H4 (cell line): ENCODE measurements at regions not wholly inside any gene's neighbourhood (a gene's known extent, or its start where the extent isn't known, plus 50 kb on each side); places are given as distances from the start of the nearest gene placed in this dataset.

ENCODE experiments used
- DNase-seq: peaks from one replicate; pipeline ENCODE4 v3.0.0-alpha.2; 2015; ENCODE audit warnings: low spot score

DNA sequence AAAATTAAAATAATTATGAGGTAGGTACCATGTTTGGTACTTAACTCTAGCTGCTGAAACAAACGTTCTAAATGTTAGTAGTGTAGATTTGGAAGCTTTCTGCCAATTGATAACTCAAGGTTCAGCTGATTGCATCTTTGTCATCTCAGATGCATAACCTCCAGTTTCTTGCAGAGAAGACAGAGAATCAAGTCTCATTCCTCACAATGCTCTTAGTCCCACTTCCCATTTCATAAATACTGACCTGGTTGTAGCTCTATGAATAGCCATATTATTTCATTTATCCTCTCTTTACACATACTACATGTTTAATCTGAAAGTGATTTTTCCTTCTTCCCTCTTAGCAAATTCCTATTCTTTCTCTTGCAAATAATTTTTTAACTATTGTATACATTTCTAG is 178.5 kb upstream of the SETBP1 start:
- no peak for DNase-seq

DNA sequence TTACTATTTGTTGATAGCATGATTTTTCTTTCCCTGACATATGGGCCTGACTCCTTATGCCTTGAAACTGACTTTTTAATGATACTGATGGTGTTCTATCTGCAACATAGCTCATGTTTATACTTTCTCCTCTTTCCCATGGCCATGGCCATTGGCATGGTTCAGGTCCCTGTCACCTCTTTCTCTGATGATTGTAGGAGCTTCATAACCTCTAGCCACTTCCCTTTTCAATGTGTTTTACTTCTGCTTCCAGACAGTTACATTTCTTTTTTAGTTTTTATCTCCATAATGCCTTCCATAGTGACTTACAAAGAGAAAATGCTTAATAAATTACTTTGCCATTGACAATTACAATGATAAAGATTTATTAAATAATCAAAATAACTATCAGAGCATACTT is 177.9 kb upstream of the SETBP1 start:
- DNase-seq: no peak

DNA sequence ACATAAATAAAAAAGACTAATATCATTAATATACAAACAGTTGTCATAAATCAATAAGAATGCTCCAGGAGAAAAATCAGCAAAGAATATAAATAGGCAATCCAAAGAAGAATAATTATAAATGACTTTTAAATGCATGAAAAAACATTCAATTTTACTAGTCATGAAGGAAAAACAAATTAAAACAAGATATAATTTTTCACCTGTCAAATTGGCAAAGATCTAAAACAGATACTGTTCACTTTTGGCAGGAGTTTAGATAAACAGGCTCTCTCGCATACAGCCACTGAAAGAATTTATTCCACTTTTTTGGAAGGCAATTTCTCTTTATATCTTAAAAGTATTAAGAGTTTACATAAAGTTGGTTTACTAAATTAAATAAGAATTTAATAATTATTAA is 176.8 kb upstream of the SETBP1 start:
- DNase-seq: no peak

DNA sequence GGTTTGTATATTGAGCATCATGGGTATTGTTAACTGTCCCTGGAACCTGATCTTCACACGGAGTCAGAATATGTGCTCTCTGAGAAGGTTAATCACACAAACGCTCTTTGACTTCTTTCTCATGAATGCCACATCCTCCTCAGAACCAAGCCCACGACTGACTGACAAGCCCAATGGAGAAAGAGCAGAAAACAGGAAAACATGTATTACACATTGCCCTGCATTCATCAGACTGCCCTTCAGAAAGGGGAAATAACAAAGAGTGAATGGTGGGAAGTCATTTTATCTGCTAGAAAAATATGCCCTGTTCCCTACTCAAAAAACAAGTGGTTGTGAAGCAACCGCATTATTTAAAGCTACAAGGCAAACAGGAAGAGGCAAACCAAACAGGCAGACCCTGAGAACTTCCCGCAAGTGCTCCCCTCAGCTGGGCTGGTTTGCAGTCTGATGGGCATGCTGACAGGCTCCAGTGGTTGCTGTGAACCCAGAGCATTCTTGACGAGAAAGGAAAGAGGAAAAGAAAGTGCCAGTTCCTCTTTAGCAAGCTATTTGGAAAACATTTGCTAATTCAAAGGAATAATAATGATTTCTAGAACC is 172.9 kb upstream of the SETBP1 start:
- no peak for DNase-seq

DNA sequence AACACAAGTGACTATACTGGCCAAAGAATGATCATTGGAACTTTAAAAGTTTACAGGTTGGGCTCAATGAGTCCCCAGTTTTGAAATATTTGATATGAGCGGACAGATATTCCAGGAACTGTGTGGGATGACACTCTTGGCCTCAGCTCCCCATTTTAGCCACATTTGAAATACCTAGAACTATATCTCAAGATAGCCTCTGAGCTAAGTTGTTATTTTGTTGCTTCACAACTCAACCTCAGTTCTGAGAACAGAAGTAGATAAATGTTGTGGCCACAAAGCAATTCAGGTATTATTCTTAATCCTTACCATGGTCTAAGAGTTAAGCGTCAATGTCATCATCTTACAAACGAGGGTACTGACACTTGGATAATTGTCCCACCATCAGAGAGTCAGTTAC is 172.2 kb upstream of the SETBP1 start:
- no peak for DNase-seq

DNA sequence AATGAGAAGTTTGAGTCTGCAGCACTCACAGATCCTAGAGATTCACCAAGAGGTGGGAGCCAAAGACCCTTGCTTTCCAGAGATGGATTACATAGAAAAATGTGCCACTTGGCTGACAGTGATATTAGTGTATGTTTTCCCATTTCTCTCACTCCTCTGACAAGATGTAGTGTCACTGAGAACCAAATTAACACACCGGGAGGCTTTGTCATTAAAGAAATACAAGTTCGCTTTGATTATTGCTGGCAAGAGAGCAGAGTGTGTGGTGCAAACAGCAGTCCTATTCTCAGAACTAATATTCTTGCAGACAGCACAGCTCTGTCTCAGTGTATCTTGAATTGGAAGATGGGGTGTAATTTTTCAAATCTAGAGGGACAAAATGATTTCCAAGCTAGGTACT is 171.6 kb upstream of the SETBP1 start:
- no peak for DNase-seq

DNA sequence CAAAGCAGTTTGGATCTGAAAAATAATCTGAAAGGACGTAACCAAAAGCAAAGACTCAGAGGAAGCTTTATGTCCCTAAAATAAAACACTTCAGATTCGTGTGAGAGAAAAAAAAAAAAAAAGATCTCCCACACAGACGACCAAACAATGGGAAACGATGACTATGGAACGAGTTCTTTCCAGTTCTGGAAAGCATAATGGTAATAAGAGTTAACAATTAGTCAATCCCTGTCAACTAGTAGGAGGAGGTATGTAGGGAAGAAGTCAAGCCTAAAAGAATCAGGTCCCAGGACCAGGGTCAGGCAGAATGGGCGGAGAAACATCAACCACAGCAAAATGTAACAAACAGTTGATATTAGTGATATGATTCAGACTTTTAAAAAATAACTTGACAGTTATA is 170.3 kb upstream of the SETBP1 start:
- no peak for DNase-seq

DNA sequence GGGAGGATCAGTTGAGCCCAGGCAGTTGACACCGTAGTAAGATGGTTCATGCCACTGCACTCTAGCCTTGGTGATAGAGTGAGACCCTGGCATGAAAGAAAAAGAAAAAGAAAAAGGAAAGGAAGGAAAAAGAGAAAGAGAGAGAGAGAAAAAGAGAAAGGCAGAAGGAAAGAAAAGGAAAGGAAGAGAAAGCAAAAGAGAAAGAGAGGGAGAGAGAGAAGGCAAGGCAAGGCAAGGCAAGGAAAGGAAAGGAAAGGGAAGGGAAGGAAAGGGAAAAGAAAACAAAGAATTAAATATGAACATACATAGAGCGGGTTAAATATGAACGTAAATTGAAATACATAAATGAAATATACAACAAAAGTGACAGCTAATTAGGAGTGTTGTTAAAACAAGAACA is 167.5 kb upstream of the SETBP1 start:
- DNase-seq: no peak

DNA sequence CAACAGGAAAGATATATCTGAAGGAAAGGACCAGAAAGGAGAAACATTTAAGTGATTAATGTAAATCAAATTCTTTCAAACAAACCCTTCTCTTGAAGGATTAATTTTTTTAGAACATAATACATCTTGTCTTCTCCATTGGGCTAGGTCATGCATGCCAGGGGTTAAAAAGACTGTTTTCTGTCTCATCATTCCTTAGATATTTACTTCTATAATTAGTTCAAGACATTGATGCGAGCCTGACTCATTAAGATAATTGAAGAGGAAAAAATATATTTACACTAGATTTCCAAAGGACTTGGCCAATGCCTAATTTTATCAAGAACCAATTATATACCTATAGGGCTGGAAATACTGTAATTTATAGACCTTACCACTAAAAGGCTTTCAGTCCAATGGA is 166.6 kb upstream of the SETBP1 start:
- DNase-seq: no peak

DNA sequence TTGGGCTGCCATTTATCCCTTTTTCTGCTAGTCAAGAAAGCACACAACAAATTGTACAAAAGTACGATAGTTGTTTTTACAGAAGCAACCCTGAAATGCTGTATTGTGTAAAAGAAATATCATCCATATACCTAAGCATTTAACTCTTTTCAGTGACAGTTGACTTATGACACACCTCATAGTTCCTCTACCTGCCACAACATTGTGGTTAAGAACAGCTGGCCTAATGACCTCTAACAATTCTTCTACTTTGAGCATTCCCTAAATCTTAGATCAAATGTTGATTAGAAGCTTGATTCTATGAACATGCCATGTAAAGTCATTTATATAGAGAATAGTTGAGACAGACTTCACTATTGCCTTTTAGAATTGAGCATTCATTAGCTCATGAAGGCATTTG is 165.9 kb upstream of the SETBP1 start:
- no peak for DNase-seq

DNA sequence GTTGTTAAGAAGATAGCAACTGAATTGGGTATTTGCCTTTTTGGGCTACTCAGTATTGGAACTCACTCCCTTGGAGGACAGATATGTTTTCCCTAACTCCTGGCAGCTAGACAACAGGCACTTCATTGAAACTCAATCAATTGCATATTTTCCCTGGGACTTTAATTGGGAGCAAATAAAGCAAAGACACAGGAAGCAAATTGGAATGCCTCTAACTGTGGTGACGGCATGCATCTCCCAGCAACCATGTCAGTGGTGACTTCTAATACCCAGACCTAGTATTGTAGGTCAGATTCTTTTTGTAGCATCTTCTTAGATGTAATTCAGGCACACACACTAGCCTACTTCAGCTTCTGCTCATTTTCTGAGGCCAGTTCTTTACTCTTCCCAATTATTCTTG is 164.2 kb upstream of the SETBP1 start:
- no peak for DNase-seq

DNA sequence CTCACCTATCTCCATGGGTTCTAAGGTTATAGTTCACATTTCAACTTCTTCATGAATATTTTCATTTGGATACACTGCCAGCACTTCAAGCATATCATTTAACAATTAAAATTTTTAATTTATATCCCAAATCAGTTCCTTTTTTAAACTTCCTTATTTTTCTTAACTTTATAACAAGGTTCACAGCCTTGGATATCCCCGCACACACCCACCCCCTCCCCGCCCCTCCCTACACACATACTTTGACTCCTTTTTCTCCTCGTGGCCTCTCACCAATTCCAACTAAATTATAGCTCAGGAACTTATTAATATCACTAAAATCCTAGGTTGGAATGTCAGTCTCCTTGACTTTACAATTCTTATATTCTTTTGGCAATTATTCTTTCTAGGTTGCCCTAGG is 163.6 kb upstream of the SETBP1 start:
- no peak for DNase-seq

DNA sequence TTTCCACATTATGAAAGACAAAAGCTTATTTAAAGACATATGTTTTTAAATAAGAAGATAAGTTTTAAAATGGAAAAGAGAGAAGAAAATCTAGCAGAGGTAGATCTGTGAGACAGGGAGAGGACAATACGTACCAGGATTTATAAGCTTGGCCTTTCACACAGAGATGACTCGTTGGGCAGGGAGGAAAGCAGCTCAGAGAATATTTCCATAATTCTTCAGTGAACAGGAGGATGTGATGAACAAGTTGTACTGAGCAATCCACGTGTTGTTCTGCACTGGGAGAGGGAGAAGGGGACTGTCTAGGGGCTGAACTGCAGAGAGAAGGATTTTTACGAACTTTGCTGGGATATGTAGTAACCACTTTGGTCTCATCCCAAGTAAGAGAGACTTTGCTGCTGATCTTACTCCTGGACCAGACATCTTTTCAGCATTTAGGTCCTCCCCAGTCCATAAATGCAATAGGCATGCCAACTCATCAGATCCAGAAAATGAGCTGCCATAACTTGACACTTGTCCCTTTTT is 162.5 kb upstream of the SETBP1 start:
- no peak for DNase-seq

DNA sequence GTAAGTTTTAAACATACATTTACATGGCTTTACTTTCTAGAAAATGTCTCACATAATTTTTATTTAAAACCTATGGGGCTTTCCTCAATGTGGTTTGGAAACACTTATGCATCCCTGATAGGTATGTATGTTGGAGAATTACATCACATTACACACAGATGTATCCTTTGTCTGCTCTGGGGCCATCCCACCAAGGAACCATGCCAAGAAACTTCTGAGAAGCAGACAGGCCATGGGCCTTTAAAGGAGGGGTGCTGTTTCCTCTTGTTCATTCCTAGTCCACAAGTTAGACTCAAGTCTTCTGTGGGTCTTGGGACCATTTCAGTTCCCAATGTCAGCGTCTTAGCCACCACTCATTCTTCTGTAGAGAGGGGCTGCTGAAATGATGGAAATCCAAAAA is 162.0 kb upstream of the SETBP1 start:
- DNase-seq: no peak

DNA sequence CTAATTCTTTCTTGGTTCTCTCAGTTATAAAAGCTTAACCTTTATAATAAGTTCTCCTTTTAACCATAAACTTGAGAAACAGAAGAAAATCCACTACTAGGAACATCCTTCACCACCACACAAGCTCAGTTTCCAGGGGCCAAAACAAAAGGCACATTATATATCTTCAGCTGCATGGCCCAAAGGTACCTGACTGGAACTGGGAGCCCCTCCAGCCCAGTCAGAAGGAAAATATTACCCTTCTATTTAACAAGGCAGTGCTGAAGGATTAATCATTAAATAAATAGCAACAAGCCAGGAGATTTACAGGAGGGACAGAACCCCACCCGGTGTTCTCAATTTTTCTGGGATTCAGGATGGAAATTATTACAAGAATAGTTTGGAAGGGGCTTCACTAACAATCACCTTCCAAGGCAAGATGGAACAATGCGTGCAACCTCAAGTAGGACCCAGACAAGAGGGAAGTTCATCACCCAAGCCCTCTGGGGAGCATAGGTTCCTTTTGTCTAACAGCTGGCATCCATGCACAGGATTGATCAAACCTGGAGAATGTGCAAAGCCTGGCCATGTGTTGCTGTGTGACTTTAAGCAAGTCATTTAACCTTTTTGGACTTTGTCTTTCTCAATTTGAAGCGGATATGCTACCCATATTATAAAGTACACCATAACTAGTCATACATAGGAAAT is 159.6 kb upstream of the SETBP1 start:
- DNase-seq: no peak

DNA sequence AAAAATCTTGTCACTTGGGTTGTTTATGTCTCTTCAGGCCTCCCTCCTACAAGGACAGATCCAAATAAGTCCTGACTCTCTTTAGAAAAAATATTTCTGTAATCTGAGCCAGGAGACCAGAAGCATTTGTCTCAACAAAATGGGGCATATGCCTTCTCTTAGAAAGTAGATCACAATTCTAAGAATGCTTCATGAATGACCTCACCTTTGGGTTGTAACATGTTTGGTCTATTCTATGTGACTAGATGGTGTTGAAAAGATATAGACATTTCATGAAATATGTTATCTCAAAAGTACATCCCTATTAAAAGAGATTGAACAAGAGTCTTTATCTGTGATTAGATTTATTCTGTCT is 159.0 kb upstream of the SETBP1 start:
- DNase-seq: no peak

DNA sequence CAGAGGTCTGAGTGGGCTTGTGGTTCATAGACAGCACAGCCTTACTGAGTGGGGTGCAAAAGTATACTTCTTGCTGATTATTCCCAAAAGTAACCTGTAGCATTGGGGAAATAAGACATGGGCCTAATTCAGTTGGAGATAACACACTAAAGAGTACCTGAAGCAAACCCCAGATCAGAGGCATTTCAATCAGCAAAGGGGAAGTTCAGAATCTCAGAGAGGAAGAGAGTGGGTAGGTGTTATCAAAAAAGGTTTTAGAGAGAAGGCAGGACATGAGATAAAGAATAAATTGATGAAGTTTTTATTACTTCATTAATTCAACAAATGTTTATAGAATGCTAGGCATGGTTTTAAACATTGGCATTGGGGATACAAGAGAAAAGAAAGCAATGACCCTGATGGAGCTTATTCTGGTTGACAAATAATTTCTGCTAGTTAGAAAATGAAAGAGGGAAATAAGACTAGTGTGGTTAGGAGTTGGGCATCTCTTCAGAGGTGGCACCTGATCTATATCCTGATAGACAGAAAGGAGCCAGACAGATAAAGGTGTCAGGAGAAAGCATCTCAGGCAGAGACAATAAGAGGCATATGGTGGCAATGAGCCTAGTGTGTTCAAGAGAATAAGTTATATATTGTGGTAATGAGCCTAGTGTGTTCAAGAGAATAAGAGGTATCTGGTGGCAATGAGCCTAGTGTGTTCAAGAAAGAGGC is 153.8 kb upstream of the SETBP1 start:
- DNase-seq: no peak

DNA sequence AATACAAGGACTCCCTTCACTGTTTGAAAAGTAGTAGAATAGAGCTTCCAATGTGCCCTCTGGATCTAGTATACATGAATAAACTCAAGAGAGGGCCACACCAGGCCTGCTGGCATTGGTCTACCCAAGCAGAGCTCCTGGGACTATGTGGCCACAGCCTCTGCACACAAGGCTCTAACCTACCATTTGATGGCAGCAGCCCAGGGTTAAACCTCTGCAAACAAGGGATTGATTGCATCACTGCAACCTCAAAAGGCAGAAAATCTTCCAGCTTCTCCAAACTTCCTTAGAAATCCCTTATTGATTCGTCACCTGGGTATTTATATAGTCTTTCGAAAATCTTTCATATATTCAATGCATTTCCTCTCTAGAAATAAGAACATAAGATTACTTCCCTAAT is 147.6 kb upstream of the SETBP1 start:
- no peak for DNase-seq

DNA sequence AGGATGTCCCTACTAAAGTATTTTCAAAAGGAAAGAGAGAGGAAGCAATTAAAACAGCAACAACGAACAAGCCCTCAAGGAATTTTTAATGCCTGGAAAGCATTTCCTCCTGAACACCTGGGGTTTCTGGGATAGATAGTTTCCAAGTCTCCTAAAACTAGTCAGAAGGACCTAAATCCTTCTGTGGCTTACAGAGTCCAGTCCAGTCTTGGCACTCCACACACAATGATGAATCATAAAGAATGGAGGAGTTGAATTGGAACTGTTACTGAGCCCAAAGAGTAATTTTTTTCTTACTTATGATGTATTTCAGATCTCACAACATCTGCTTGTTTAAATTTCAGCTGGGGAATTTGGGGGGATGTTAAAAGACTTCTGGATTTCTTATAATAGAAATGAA is 144.6 kb upstream of the SETBP1 start:
- peak; percentile 33 for DNase-seq

DNA sequence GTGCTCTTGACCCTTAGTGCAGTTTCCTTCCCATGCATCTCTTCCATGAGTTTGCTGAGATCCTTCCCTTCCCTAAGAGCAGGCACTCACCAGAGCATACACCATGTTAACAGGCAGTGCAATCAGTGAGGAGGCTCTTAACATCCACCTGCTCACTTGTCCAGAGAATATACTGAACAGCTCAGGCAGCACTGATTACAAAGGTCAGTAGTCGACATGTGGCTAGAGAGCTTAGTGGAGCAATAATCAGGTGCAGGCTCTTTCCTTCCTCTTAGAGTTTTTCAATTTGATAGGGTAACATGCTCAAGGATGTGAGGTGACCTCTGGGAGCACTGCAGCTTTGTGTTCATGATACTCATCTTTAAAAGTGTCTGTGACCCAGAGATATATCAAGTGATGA is 144.1 kb upstream of the SETBP1 start:
- no peak for DNase-seq

DNA sequence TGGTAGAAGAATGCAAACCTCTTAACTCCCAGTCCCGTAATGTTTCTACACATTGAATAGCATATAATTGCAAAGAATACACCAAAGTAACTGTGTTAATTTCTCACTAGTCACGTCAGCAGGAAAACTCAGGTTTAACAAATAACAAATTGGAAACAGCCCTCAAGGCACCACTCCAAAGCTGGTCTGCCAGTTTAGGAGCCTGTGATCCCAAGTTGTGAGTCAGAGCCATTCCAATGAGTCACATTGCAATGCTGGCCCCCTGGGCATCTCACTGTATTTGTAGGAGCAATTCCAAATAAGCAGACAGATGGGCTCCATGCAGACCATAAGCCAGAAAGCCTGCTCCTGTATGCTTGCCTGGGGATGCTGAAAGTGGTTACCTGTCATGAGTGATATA is 143.2 kb upstream of the SETBP1 start:
- DNase-seq: peak; percentile 88

DNA sequence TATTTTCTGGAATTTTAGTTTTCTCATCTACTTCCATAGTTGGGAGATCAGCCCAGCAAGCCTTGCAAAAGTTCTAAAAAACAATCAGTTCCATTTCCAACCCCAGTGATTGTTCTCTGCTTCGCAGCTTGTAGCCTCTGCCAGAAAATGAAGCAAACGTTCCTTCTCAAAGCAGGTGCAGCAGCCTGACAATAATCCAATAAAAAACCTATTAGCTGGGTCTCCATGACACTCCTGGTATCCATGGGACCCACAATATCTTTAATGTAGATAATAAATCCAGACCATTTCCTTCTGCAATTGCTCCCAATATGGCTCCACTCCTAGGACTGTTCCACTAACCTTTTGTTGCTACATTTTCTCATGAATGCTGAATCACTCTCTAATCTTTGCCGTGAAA is 140.8 kb upstream of the SETBP1 start:
- DNase-seq: no peak

DNA sequence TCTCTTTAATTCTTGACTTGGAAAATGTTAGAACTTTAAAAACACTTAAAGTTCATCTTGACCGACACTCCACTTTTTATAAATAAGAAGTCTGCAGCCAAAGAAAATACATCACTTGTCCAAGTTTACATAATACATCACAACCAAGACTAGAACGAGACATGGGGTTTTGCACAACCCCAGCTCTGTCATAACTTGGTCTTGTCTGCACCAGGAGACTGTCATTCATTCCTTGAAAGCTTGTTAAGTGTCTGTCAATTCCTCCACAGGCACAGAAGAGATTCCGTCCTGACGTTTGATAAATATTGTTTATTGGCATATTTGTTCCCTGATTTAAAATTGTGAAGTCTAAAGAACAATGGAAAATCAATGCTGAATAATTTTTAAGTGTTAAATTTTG is 139.5 kb upstream of the SETBP1 start:
- no peak for DNase-seq
